Ishikawa (cell line): ENCODE measurements at regions not wholly inside any gene's neighbourhood (a gene's known extent, or its start where the extent isn't known, plus 50 kb on each side); places are given as distances from the start of the nearest gene placed in this dataset.

Experiments
- CEBPB ChIP-seq: IDR thresholded peaks from 2 replicates; pipeline ENCODE4 v1.6.1; 2012
- CREB1 ChIP-seq: IDR thresholded peaks from 2 replicates; pipeline ENCODE4 v1.6.1; 2012; ENCODE audit warnings: low read depth
- EGR1 ChIP-seq: IDR thresholded peaks from 2 replicates; pipeline ENCODE4 v1.6.1; 2012
- EP300 ChIP-seq: IDR thresholded peaks from 2 replicates; pipeline ENCODE4 v1.6.1; 2012; ENCODE audit warnings: borderline replicate concordance
- FOXM1 ChIP-seq: IDR thresholded peaks from 2 replicates; pipeline ENCODE4 v1.6.1; 2012; ENCODE audit warnings: low read depth, borderline replicate concordance
- MAX ChIP-seq: IDR thresholded peaks from 2 replicates; pipeline ENCODE4 v1.6.1; 2012
- NFIC ChIP-seq: IDR thresholded peaks from 2 replicates; pipeline ENCODE4 v1.6.1; 2012
- RAD21 ChIP-seq: IDR thresholded peaks from 2 replicates; pipeline ENCODE4 v1.6.1; 2012; ENCODE audit warnings: low read depth
- REST ChIP-seq: IDR thresholded peaks from 2 replicates; pipeline ENCODE4 v1.6.1; 2012; ENCODE audit warnings: low read depth, mild to moderate bottlenecking
- TAF1 ChIP-seq: IDR thresholded peaks from 2 replicates; pipeline ENCODE4 v1.6.1; 2012; ENCODE audit warnings: low read depth, mild to moderate bottlenecking
- TCF12 ChIP-seq: IDR thresholded peaks from 2 replicates; pipeline ENCODE4 v1.6.1; 2012; ENCODE audit warnings: low read depth
- TEAD4 ChIP-seq: IDR thresholded peaks from 2 replicates; pipeline ENCODE4 v1.6.1; 2012
- YY1 ChIP-seq: IDR thresholded peaks from 2 replicates; pipeline ENCODE4 v1.6.1; 2012; ENCODE audit warnings: low read depth
- ZBTB7A ChIP-seq: IDR thresholded peaks from 2 replicates; pipeline ENCODE4 v1.6.1; 2012; ENCODE audit warnings: low read depth
- TF ChIP-seq, protein P1 (sequence below): IDR thresholded peaks from 2 replicates; pipeline ENCODE4 v1.6.1; 2012

GRCh38 chr18:61091379-61091778, 241.9 kb upstream of the CDH20 start:
- no peak for TF ChIP-seq NFIC
- no peak for TF ChIP-seq EP300
- TF ChIP-seq TAF1, result no peak
- TF ChIP-seq ZBTB7A, result no peak
- TF ChIP-seq TEAD4, result no peak
- no peak for TF ChIP-seq RAD21
- no peak for TF ChIP-seq EGR1
- no peak for TF ChIP-seq REST
- no peak for TF ChIP-seq CREB1
- no peak for TF ChIP-seq CEBPB
- no peak for TF ChIP-seq YY1
- TF ChIP-seq, protein P1, sequence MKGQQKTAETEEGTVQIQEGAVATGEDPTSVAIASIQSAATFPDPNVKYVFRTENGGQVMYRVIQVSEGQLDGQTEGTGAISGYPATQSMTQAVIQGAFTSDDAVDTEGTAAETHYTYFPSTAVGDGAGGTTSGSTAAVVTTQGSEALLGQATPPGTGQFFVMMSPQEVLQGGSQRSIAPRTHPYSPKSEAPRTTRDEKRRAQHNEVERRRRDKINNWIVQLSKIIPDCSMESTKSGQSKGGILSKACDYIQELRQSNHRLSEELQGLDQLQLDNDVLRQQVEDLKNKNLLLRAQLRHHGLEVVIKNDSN, result no peak
- no peak for TF ChIP-seq MAX
- TF ChIP-seq TCF12, result no peak
- no peak for TF ChIP-seq FOXM1

DNA sequence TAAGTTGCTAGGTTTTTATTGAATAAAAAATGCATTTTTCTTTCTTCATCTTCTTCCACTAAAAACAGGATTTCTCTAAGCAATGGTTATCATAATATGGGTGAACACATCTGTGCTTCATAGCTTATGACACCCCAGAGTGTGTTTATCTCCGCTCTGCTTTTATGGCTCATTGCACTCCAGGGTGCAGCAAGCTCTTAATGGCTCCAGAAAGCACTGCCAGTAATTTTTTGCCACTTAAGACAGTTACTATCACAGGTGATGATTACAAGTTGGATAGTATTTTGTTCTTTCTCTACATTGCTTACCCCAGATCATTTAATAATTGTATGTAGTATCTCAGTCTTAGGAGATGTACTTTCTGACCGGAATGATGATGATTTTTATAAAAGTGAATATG, 239.3 kb upstream of the CDH20 start:
- no peak for TF ChIP-seq NFIC
- TF ChIP-seq EP300, result no peak
- TF ChIP-seq TCF12, result no peak
- no peak for TF ChIP-seq CEBPB
- no peak for TF ChIP-seq CREB1
- TF ChIP-seq YY1, result no peak
- no peak for TF ChIP-seq TEAD4
- TF ChIP-seq RAD21, result no peak
- TF ChIP-seq ZBTB7A, result no peak
- no peak for TF ChIP-seq EGR1
- TF ChIP-seq TAF1, result no peak
- TF ChIP-seq, protein P1, result no peak
- no peak for TF ChIP-seq FOXM1
- TF ChIP-seq REST, result no peak
- no peak for TF ChIP-seq MAX

GRCh38 chr18:61096226-61096625, 237.0 kb upstream of the CDH20 start:
- TF ChIP-seq YY1 (no peak), ZBTB7A (no peak), TEAD4 (no peak), MAX (no peak), EP300 (no peak), RAD21 (no peak), TCF12 (no peak), TAF1 (no peak), REST (no peak), FOXM1 (no peak), NFIC (no peak), EGR1 (no peak), CEBPB (no peak), CREB1 (no peak)
- TF ChIP-seq, protein P1, result no peak

DNA sequence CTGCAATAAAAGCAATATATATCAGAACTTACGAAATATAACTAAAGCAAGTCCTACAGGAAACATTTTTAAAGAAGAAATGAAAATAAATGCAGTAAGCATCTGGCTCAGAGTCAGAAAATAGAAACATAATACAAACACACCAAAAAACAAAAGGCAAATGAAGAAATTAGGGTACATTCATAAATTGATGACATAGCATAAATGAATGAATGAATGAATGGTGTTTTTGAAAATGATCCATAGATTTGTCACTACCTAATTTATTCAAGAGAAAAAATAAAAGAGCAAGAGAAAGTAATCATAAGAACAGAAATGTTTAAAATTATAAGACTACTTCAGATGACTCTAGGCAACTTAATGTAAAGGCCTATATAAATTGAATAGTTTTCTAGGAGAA, 226.1 kb upstream of the CDH20 start:
- TF ChIP-seq MAX (no peak), RAD21 (no peak), EP300 (no peak), EGR1 (no peak), TEAD4 (no peak)
